K562 (cell line): ENCODE measurements at regions not wholly inside any gene's neighbourhood (a gene's known extent, or its start where the extent isn't known, plus 50 kb on each side); places are given as distances from the start of the nearest gene placed in this dataset.

Experiments
- ATF3 ChIP-seq, 2 experiments: fragments of 450-650 bp in 1 of 2; sonication (generic) in 1 of 2; formaldehyde crosslinking in 1 of 2; IDR thresholded peaks in 1 of 2; conservative IDR thresholded peaks in 1 of 2; 2 replicates each; pipeline versions ENCODE4 v1.6.1 to v1.8.1; 2016 to 2023; ENCODE audit warnings: mild to moderate bottlenecking in 2 of 2, moderate library complexity in 2 of 2, inconsistent platforms in 1 of 2, missing genetic modification reagents in 1 of 2
- POLR2AphosphoS5 ChIP-seq: IDR thresholded peaks from 2 replicates; pipeline ENCODE4 v1.6.1; 2011; ENCODE audit warnings: mild to moderate bottlenecking, low read depth, low read length, moderate library complexity; ENCODE audit not compliant: control insufficient read depth, insufficient read depth
- TF ChIP-seq, protein P1 (sequence below): fragments of 250-450 bp; sonication (Bioruptor Pico); IDR thresholded peaks from 2 replicates; pipeline ENCODE4 v1.8.0; 2021; ENCODE audit warnings: mild to moderate bottlenecking, moderate library complexity
- TF ChIP-seq, protein P2 (sequence below): fragments of 150-350 bp; conservative IDR thresholded peaks from 2 replicates; pipeline ENCODE4 v1.6.1; 2014; ENCODE audit warnings: low read length
- TF ChIP-seq, protein P3 (sequence below): sonication (generic); formaldehyde crosslinking; IDR thresholded peaks from 2 replicates; pipeline ENCODE4 v1.8.0; 2022; ENCODE audit warnings: mild to moderate bottlenecking, missing genetic modification reagents

DNA sequence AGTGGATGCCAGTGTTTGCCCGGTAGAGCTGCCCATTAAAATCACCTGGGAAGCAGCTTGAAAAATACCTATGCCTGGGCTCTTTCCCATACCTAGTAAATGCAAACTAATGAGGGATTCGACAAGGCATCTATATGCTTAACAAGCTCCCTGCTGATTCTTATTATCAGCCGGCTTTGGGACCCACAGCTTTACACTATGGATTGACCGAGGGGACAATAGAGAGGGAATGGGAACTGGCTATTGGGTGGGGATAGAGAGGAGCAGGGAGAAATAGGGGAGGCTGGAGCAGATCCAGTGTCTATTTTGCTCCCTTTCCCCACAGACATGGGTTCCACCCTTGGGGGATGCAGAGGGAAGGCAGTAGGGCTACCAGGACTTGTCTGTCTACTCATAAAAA, 103.1 kb upstream of the TEX13D start (continued):
- no peak for TF ChIP-seq ATF3 (IDR thresholded peaks at IDR 0.05)
- no peak for TF ChIP-seq ATF3 (CRISPR knock-in tag; conservative IDR thresholded peaks at IDR 0.05)
- TF ChIP-seq, protein P1, sequence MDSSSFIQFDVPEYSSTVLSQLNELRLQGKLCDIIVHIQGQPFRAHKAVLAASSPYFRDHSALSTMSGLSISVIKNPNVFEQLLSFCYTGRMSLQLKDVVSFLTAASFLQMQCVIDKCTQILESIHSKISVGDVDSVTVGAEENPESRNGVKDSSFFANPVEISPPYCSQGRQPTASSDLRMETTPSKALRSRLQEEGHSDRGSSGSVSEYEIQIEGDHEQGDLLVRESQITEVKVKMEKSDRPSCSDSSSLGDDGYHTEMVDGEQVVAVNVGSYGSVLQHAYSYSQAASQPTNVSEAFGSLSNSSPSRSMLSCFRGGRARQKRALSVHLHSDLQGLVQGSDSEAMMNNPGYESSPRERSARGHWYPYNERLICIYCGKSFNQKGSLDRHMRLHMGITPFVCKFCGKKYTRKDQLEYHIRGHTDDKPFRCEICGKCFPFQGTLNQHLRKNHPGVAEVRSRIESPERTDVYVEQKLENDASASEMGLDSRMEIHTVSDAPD (CRISPR knock-in tag): no peak
- TF ChIP-seq, protein P2, sequence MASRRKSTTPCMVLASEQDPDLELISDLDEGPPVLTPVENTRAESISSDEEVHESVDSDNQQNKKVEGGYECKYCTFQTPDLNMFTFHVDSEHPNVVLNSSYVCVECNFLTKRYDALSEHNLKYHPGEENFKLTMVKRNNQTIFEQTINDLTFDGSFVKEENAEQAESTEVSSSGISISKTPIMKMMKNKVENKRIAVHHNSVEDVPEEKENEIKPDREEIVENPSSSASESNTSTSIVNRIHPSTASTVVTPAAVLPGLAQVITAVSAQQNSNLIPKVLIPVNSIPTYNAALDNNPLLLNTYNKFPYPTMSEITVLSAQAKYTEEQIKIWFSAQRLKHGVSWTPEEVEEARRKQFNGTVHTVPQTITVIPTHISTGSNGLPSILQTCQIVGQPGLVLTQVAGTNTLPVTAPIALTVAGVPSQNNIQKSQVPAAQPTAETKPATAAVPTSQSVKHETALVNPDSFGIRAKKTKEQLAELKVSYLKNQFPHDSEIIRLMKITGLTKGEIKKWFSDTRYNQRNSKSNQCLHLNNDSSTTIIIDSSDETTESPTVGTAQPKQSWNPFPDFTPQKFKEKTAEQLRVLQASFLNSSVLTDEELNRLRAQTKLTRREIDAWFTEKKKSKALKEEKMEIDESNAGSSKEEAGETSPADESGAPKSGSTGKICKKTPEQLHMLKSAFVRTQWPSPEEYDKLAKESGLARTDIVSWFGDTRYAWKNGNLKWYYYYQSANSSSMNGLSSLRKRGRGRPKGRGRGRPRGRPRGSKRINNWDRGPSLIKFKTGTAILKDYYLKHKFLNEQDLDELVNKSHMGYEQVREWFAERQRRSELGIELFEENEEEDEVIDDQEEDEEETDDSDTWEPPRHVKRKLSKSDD: no peak
- TF ChIP-seq, protein P3, sequence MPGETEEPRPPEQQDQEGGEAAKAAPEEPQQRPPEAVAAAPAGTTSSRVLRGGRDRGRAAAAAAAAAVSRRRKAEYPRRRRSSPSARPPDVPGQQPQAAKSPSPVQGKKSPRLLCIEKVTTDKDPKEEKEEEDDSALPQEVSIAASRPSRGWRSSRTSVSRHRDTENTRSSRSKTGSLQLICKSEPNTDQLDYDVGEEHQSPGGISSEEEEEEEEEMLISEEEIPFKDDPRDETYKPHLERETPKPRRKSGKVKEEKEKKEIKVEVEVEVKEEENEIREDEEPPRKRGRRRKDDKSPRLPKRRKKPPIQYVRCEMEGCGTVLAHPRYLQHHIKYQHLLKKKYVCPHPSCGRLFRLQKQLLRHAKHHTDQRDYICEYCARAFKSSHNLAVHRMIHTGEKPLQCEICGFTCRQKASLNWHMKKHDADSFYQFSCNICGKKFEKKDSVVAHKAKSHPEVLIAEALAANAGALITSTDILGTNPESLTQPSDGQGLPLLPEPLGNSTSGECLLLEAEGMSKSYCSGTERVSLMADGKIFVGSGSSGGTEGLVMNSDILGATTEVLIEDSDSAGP (CRISPR knock-in tag): no peak
- no peak for TF ChIP-seq POLR2AphosphoS5
